ENCODE measurements at regions not wholly inside any gene's neighbourhood (a gene's known extent, or its start where the extent isn't known, plus 50 kb on each side); places are given as distances from the start of the nearest gene placed in this dataset.

DNA sequence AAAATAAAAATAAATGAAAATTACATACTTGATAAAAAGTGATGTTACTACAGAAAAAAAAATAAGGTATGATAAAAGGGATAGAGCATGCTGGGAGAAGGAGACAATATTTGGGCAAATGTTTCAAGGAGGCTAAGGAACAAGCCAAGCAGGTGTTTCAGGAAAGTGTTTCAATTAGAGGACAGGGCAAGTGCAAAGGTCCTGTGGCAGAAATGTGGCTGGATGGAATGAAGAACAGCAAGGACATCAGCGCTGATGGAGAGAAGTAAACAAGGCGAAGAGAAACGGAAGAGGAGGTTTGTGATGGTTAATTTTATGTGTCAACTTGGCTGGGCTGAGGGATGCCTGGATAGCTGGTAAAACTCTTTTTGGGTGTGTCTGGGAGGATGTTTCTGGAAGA is 331.2 kb upstream of the C16orf82 start:
- H3K9me3 ChIP-seq (ENCODE audit: control insufficient read depth, insufficient read depth, low read length) = no peaks in the 10 kb centered on the region
- H3K27me3 ChIP-seq (ENCODE audit: control insufficient read depth, low read length) = peaks cover 4% of the 10 kb centered on the region
- no peaks in the 10 kb centered on the region for H3K9me2 ChIP-seq (replicated peaks; ENCODE audit: control insufficient read depth, low read length)
- no peaks in the 10 kb centered on the region for H3K36me3 ChIP-seq (ENCODE audit: control insufficient read depth, low read length)
- H3K4me3 ChIP-seq (ENCODE audit: low read length) = no peak overlapping the region
- no peak overlapping the region for H3K4me2 ChIP-seq (ENCODE audit: low read length)
- no peaks in the 10 kb centered on the region for H3K4me1 ChIP-seq (ENCODE audit: control insufficient read depth, low read length)
- H3F3A ChIP-seq (ENCODE audit: control insufficient read depth, insufficient read depth) = no peaks in the 10 kb centered on the region
- no peaks in the 10 kb centered on the region for H4K20me1 ChIP-seq (ENCODE audit: control insufficient read depth, insufficient read depth, low read depth, low read length)
- no peak overlapping the region for H3K27ac ChIP-seq (ENCODE audit: low read depth, low read length)
- no peaks in the 10 kb centered on the region for H3K79me2 ChIP-seq (ENCODE audit: control insufficient read depth, low read length)
- no peak for TF ChIP-seq EZH2phosphoT487 (IDR thresholded peaks at IDR 0.05; ENCODE audit: borderline replicate concordance, low read length)
- no peak for TF ChIP-seq CTCF (IDR thresholded peaks at IDR 0.05; ENCODE audit: low read depth, low read length, poor library complexity, severe bottlenecking)

DNA sequence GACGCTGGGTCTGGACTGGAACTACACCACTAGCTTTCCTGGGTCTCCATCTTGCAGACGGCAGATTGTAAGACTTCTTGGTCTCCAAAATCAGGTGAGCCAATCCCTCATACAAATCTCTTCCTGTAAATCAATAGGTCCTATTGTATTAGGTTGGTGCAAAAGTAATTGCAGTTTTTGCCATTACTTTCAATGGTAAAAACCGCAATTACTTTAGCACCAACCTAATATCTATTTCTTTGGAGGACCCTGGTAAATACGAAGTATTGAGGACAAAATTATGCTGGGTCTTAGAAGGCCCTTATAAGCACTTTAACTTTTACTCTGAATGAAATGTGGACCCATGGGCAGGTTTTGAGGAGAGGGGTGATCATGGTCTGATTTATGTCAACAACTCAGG is 330.6 kb upstream of the C16orf82 start:
- H3K4me1 ChIP-seq (ENCODE audit: control insufficient read depth, low read length) = no peaks in the 10 kb centered on the region
- no peaks in the 10 kb centered on the region for H3F3A ChIP-seq (ENCODE audit: control insufficient read depth, insufficient read depth)
- no peak overlapping the region for H3K4me3 ChIP-seq (ENCODE audit: low read length)
- no peak overlapping the region for H3K27ac ChIP-seq (ENCODE audit: low read depth, low read length)
- H3K9me3 ChIP-seq (ENCODE audit: control insufficient read depth, insufficient read depth, low read length) = no peaks in the 10 kb centered on the region
- H4K20me1 ChIP-seq (ENCODE audit: control insufficient read depth, insufficient read depth, low read depth, low read length) = no peaks in the 10 kb centered on the region
- peaks cover 4% of the 10 kb centered on the region for H3K27me3 ChIP-seq (ENCODE audit: control insufficient read depth, low read length)
- TF ChIP-seq CTCF (IDR thresholded peaks at IDR 0.05; ENCODE audit: low read depth, low read length, poor library complexity, severe bottlenecking) = no peak
- H3K9me2 ChIP-seq (replicated peaks; ENCODE audit: control insufficient read depth, low read length) = no peaks in the 10 kb centered on the region
- H3K79me2 ChIP-seq (ENCODE audit: control insufficient read depth, low read length) = no peaks in the 10 kb centered on the region
- H3K36me3 ChIP-seq (ENCODE audit: control insufficient read depth, low read length) = no peaks in the 10 kb centered on the region
- no peak overlapping the region for H3K4me2 ChIP-seq (ENCODE audit: low read length)

GRCh38 chr16:26740771-26741170 is 326.0 kb upstream of the C16orf82 start:
- peaks cover 4% of the 10 kb centered on the region; the same call in 1 of the 2 replicates for H3K27me3 ChIP-seq (ENCODE audit: control insufficient read depth, low read length)
- TF ChIP-seq CTCF (IDR thresholded peaks at IDR 0.05; ENCODE audit: low read depth, low read length, poor library complexity, severe bottlenecking) (no peak), EZH2phosphoT487 (IDR thresholded peaks at IDR 0.05; ENCODE audit: borderline replicate concordance, low read length) (no peak)

GRCh38 chr16:26742040-26742439 is 324.7 kb upstream of the C16orf82 start:
- H3K9me3 ChIP-seq (ENCODE audit: control insufficient read depth, insufficient read depth, low read length) = no peaks in the 10 kb centered on the region
- no peaks in the 10 kb centered on the region for H3K36me3 ChIP-seq (ENCODE audit: control insufficient read depth, low read length)
- no peak for TF ChIP-seq EZH2phosphoT487 (IDR thresholded peaks at IDR 0.05; ENCODE audit: borderline replicate concordance, low read length)
- no peak for TF ChIP-seq CTCF (IDR thresholded peaks at IDR 0.05; ENCODE audit: low read depth, low read length, poor library complexity, severe bottlenecking)

More at GRCh38 chr16:26740771-26741170, 326.0 kb upstream of the C16orf82 start:
- Histone ChIP-seq H3K27ac (ENCODE audit: low read depth, low read length) (no peak overlapping the region), H3K9me2 (replicated peaks; ENCODE audit: control insufficient read depth, low read length) (no peaks in the 10 kb centered on the region), H4K20me1 (ENCODE audit: control insufficient read depth, insufficient read depth, low read depth, low read length) (no peaks in the 10 kb centered on the region), H3K4me3 (ENCODE audit: low read length) (no peak overlapping the region), H3K9me3 (ENCODE audit: control insufficient read depth, insufficient read depth, low read length) (no peaks in the 10 kb centered on the region), H3K4me1 (ENCODE audit: control insufficient read depth, low read length) (no peaks in the 10 kb centered on the region), H3F3A (ENCODE audit: control insufficient read depth, insufficient read depth) (no peaks in the 10 kb centered on the region), H3K79me2 (ENCODE audit: control insufficient read depth, low read length) (no peaks in the 10 kb centered on the region), H3K4me2 (ENCODE audit: low read length) (no peak overlapping the region), H3K36me3 (ENCODE audit: control insufficient read depth, low read length) (no peaks in the 10 kb centered on the region)

More at GRCh38 chr16:26742040-26742439, 324.7 kb upstream of the C16orf82 start:
- H3K27me3 ChIP-seq (ENCODE audit: control insufficient read depth, low read length) = peaks cover 4% of the 10 kb centered on the region; the same call in 1 of the 2 replicates
- no peaks in the 10 kb centered on the region for H4K20me1 ChIP-seq (ENCODE audit: control insufficient read depth, insufficient read depth, low read depth, low read length)
- H3K9me2 ChIP-seq (replicated peaks; ENCODE audit: control insufficient read depth, low read length) = no peaks in the 10 kb centered on the region
- no peak overlapping the region for H3K4me3 ChIP-seq (ENCODE audit: low read length)
- H3K4me2 ChIP-seq (ENCODE audit: low read length) = no peak overlapping the region
- H3K4me1 ChIP-seq (ENCODE audit: control insufficient read depth, low read length) = no peaks in the 10 kb centered on the region
- H3K79me2 ChIP-seq (ENCODE audit: control insufficient read depth, low read length) = no peaks in the 10 kb centered on the region
- no peaks in the 10 kb centered on the region for H3F3A ChIP-seq (ENCODE audit: control insufficient read depth, insufficient read depth)
- no peak overlapping the region for H3K27ac ChIP-seq (ENCODE audit: low read depth, low read length)
